IMR-90 (cell line): ENCODE measurements at regions not wholly inside any gene's neighbourhood (a gene's known extent, or its start where the extent isn't known, plus 50 kb on each side); places are given as distances from the start of the nearest gene placed in this dataset.

ENCODE experiments used
- CTCF ChIP-seq: conservative IDR thresholded peaks from 2 replicates; pipeline ENCODE4 v1.5.1; 2012; ENCODE audit warnings: mild to moderate bottlenecking, low read depth, low read length, improper control_type of control experiment
- ELK1 ChIP-seq: fragments of 150-350 bp; IDR thresholded peaks from 2 replicates; pipeline ENCODE4 v1.6.1; 2016; ENCODE audit warnings: low read depth, mild to moderate bottlenecking, low read length, moderate library complexity, borderline replicate concordance
- RFX5 ChIP-seq: IDR thresholded peaks from 2 replicates; pipeline ENCODE4 v1.8.0; 2012; ENCODE audit warnings: low read depth, mild to moderate bottlenecking, low read length, moderate library complexity

- no peak for TF ChIP-seq CTCF
- TF ChIP-seq ELK1, result no peak
- TF ChIP-seq RFX5, result no peak
Measured at GRCh38 chr15:95930659-95931375, 399.7 kb upstream of the NR2F2 start.
